Heart left ventricle (tissue), 16 donors: ENCODE measurements at regions not wholly inside any gene's neighbourhood (a gene's known extent, or its start where the extent isn't known, plus 50 kb on each side); places are given as distances from the start of the nearest gene placed in this dataset.

Experiments used
- ATAC-seq, 4 donors: fragments of 200-7000 bp; cut with Tn5 transposase; one replicate each; pipeline ENCODE4 v1.9.1; 2020 to 2022; ENCODE audit warnings: moderate library complexity in 4 of 4, mild to moderate bottlenecking in 3 of 4, moderate number of reproducible peaks in 1 of 4
- DNase-seq, 5 donors: peaks; one replicate each; pipeline ENCODE4 v3.0.0-alpha.2; 2020
- H3K27ac ChIP-seq, 12 donors: fragments of 200-600 bp; sonication (generic) in 4 of 12; one replicate each; pipeline versions ENCODE4 v1.5.0 to v1.8.0; 2016 to 2022; ENCODE audit warnings: mild to moderate bottlenecking in 2 of 12
- H3K27me3 ChIP-seq, 9 donors: fragments of 200-600 bp; sonication (generic) in 2 of 9; one replicate each; pipeline versions ENCODE4 v1.5.1 to v1.8.0; 2016 to 2022; ENCODE audit warnings: mild to moderate bottlenecking in 3 of 9
- H3K36me3 ChIP-seq, 9 donors: fragments of 200-600 bp; sonication (generic) in 2 of 9; one replicate each; pipeline versions ENCODE4 v1.5.0 to v1.8.0; 2018 to 2022; ENCODE audit warnings: mild to moderate bottlenecking in 2 of 9
- H3K4me1 ChIP-seq, 12 donors: fragments of 200-600 bp; sonication (generic) in 4 of 12; one replicate each; pipeline versions ENCODE4 v1.5.0 to v1.8.0; 2016 to 2022; ENCODE audit warnings: mild to moderate bottlenecking in 3 of 12
- H3K4me3 ChIP-seq, 12 donors: fragments of 200-600 bp; sonication (generic) in 4 of 12; one replicate each; pipeline versions ENCODE4 v1.5.0 to v1.8.0; 2017 to 2022; ENCODE audit warnings: mild to moderate bottlenecking in 9 of 12, moderate library complexity in 4 of 12
- H3K9me3 ChIP-seq, 12 donors: fragments of 200-600 bp; sonication (generic) in 4 of 12; one replicate each; pipeline versions ENCODE4 v1.5.0 to v1.8.0; 2016 to 2022; ENCODE audit warnings: mild to moderate bottlenecking in 1 of 12
- CTCF ChIP-seq, 12 donors: fragments of 200-600 bp; sonication (generic) in 4 of 12; IDR thresholded peaks; one replicate each; pipeline versions ENCODE4 v1.5.0 to v1.8.0; 2018 to 2022; ENCODE audit warnings: antibody characterized with exemption in 12 of 12, mild to moderate bottlenecking in 5 of 12
- POLR2A ChIP-seq, 2 donors: fragments of 450-650 bp; IDR thresholded peaks; one replicate each; pipeline ENCODE4 v1.6.1; 2017; ENCODE audit warnings: antibody characterized with exemption in 2 of 2, mild to moderate bottlenecking in 2 of 2, moderate library complexity in 2 of 2
- WGBS, 4 donors: extraction: QIAGEN DNeasy Blood & Tissue Kit in 2 of 4; methylation state at CpG; one replicate each; pipeline versions ENCODE4 v1.1.5 to v1.1.7; 2013 to 2018; 5-methylcytosine and 5-hydroxymethylcytosine counted together
- intact Hi-C, 10 donors: fragments of 100-400 bp; cut with DNase I; formaldehyde crosslinking; loops; one replicate each; pipeline versions ENCODE4 v1.11.1 to v1.14.2; 2022
- donor health status: ischemic (EF 13 %, LVEDD 7.1; RV severe dilation, severe dysfunction).
- donor health status: healthy with polysubstance abuse.
- donor health status: DM: no; HTN: yes; CAD: no.
- donor health status: DM: no; HTN: no; CAD: no.
- donor health status: ischemic (EF 25% LVEDD 6.9; RV normal size, moderate dysfunction).
- donor health status: ischemic (EF 25% LVEDD 5.7; RV mildly dilated, moderate dysfunction).
- donor health status: healthy.
- donor health status: DM: yes; HTN: yes; CAD: no.
- donor health status: ischemic (EF 35%, LVEDD 5.7; RV mildly dilated, moderate dysfunction).
- donor health status: nonischemic (EF 11% LVEDD 7.7; RV severe dilation, severe dysfunction).
- donor health status: DM: yes; HTN: yes; CAD: no.
- donor health status: PGD.
- donor health status: ischemic (EF 29% LVEDD 5.4; RV normal size, mild dysfunction).
- donor health status: nonischemic (EF 23%, LVEDD 6.1; RV moderate dilation, normal function).

DNA sequence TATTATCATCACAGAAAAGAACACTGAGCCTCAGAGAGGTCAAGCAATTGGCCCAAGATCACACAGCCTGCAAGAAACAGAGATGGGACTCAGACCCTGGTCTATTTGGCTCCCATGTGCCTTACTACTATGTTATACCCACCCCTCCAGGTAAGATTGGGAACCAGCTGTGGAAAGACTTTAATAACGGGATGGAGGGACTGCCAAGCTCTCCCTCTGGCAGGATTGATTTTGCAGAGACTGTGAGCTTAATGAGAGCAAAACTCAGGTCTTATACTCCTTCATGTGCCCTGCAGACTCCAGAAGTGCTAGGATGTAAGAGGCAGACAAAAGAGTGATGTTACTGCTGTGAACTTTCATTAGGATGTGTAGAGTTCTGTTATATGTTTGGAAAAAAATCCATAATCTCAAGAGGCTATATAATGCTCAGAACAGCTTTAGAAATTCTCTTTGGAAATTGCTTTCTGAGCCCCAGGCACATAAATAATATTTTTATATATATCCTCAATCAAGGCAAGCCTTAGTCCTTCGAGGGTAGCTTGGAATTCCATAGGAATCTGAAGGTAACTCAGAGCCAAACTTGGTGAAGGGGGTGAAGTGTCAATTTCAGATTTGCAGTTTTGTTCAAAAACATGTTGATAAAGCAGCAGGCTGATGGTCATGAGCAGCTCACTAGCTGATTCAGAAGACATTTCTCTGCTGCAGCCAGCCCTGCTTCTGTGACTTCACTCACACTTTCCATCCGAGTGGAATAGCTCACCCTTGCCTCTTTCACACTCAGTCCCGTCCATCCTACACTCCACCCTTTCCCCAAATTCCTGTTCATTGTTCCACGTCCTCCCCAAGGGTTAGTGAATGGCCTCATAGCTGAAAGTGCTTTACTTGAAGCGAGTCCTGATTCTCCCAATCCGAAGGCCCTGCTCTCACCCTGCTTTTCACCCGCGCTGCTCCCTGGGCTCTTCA lies 188.8 kb downstream of the SNX19 start:
- whole genome bisulfite sequencing, 4 donors, result 59 to 66% (median 63%) methylated on average over 9 of the region's 9 CpGs
- intact Hi-C loops, result loop anchor here in 5 of 10 donors (5.0 kb wide), 5 partner anchors 50 to 290 kb away; partner anchors contain the start of gene ADAMTS15 (in 1 of the 5)
- peak overlapping the region in 6 of 12 donors; percentile 3 to 75 (median 10) for H3K27ac ChIP-seq
- DNase-seq (no peak), ATAC-seq (peak in 3 of 4 donors; percentile 7 to 35 (median 12))
- H3K27me3 ChIP-seq, result no peaks in the 10 kb centered on the region
- no peaks in the 10 kb centered on the region for H3K36me3 ChIP-seq
- TF ChIP-seq POLR2A (IDR thresholded peaks at IDR 0.05), result no peak
- TF ChIP-seq CTCF (IDR thresholded peaks at IDR 0.05), result no peak
- peaks cover 0 to 26% (median 13%) of the 10 kb centered on the region in 12 donors for H3K9me3 ChIP-seq
- no peak overlapping the region for H3K4me3 ChIP-seq
- H3K4me1 ChIP-seq, result peaks cover 5 to 35% (median 25%) of the 10 kb centered on the region in 12 donors

DNA sequence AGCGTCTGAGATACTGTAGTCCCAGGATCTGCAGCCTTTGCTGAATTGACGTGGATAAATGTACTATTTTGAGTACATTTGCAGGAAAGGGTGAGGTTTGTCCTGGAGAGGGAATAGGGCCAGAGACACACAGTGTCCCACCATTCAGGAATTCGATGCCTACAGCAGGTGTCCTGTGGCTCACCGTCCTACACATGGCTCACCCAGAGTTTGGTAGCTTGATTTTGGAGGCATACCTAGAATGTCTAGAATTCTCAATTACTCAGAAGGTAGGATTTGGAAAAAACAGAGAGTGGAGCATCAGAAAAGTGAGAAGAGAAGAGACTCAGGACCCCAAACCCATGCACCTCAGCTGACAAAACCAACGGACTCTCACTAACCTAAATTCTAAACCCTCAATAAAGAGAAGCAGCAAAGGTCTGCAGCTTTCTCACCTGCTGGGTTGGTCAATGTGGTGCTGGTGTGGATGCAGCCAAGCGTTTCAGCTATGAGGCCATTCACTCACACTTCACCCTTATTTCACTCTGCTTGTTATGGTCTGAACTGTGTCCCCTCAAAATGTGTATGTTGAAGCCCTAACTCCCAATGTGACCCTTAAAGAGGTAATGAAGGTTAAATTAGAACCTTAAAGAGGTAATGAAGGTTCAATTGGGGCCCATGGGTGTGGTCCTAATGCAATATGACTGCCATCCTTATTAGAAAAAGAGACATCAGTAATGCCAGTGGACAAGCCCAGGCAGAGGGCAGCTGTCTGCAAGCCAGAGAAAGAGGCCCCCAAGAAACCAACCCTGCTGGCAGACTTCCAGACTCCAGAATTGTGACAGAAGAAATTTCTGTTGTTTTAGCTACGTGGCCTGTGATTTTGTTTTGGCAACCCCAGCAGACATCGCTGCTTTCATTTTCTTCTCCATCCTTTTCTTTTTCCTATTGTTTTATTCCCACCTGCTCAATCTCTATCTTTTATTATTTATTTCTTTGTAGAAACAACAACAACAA lies 187.8 kb downstream of the SNX19 start:
- H3K4me1 ChIP-seq, result peaks cover 5 to 35% (median 25%) of the 10 kb centered on the region in 12 donors
- H3K27ac ChIP-seq, result peak overlapping the region in 5 of 12 donors; percentile 3 to 16 (median 10)
- WGBS, 4 donors, result 72 to 79% (median 76%) methylated on average over 8 of the region's 8 CpGs
- no peaks in the 10 kb centered on the region for H3K27me3 ChIP-seq
- DNase-seq (no peak), ATAC-seq (peak in 1 of 4 donors; percentile 8)
- intact Hi-C loops, result loop anchor here in 5 of 10 donors (5.0 kb wide), 5 partner anchors 51 to 291 kb away; partner anchors contain the start of gene ADAMTS15 (in 1 of the 5)
- no peak for TF ChIP-seq CTCF (IDR thresholded peaks at IDR 0.05)
- no peak for TF ChIP-seq POLR2A (IDR thresholded peaks at IDR 0.05)
- no peak overlapping the region for H3K4me3 ChIP-seq
- no peaks in the 10 kb centered on the region for H3K36me3 ChIP-seq
- H3K9me3 ChIP-seq, result peaks cover 0 to 33% (median 13%) of the 10 kb centered on the region in 12 donors

- H3K4me3 ChIP-seq, result no peak overlapping the region
- ATAC-seq, result no peak
- no peak for DNase-seq
- no peak overlapping the region for H3K27ac ChIP-seq
- intact Hi-C loops, result loop anchor here in 5 of 10 donors (5.0 kb wide), 5 partner anchors 52 to 292 kb away; partner anchors contain the start of gene ADAMTS15 (in 1 of the 5)
- H3K9me3 ChIP-seq, result peaks cover 0 to 40% (median 13%) of the 10 kb centered on the region in 12 donors
- no peaks in the 10 kb centered on the region for H3K36me3 ChIP-seq
- no peak for TF ChIP-seq POLR2A (IDR thresholded peaks at IDR 0.05)
- TF ChIP-seq CTCF (IDR thresholded peaks at IDR 0.05), result no peak
- no peaks in the 10 kb centered on the region for H3K27me3 ChIP-seq
- peaks cover 5 to 35% (median 25%) of the 10 kb centered on the region in 12 donors for H3K4me1 ChIP-seq
Measured at GRCh38 chr11:130729193-130729592, 187.1 kb downstream of the SNX19 start.
